Stimulated activated CD8-positive, alpha-beta memory T cell treated with anti-CD3 and anti-CD28 coated beads, Interleukin-7, amount 100 ng/mL, for 48 hours (primary cell): ENCODE measurements at regions not wholly inside any gene's neighbourhood (a gene's known extent, or its start where the extent isn't known, plus 50 kb on each side); places are given as distances from the start of the nearest gene placed in this dataset.

Source experiments
- DNase-seq, 2 donors: peaks; one replicate each; pipeline ENCODE4 v3.0.0-alpha.2; 2020; ENCODE audit warnings: low read depth in 1 of 2; ENCODE audit errors: extremely low read depth in 1 of 2

GRCh38 chr5:61683148-61683547, 351.1 kb downstream of the ZSWIM6 start:
- no peak for DNase-seq

GRCh38 chr5:61683926-61684325, 351.9 kb downstream of the ZSWIM6 start:
- DNase-seq: no peak

GRCh38 chr5:61686491-61687257, 354.6 kb downstream of the ZSWIM6 start:
- DNase-seq: no peak

GRCh38 chr5:61687371-61687770, 355.3 kb downstream of the ZSWIM6 start:
- DNase-seq: no peak

GRCh38 chr5:61689153-61689846, 357.2 kb downstream of the ZSWIM6 start:
- no peak for DNase-seq

- DNase-seq: no peak
Observed at GRCh38 chr5:61697809-61698558, 365.9 kb downstream of the ZSWIM6 start.

GRCh38 chr5:61701877-61702602, 370.0 kb downstream of the ZSWIM6 start:
- no peak for DNase-seq

- DNase-seq: no peak
Observed at GRCh38 chr5:61702784-61703183, 370.7 kb downstream of the ZSWIM6 start.

- DNase-seq: no peak
Observed at GRCh38 chr5:61704289-61704688, 372.2 kb downstream of the ZSWIM6 start.

GRCh38 chr5:61706751-61707150, 374.7 kb downstream of the ZSWIM6 start:
- DNase-seq: no peak

- no peak for DNase-seq
Observed at GRCh38 chr5:61719124-61719523, 387.1 kb downstream of the ZSWIM6 start.

- no peak for DNase-seq
Observed at GRCh38 chr5:61720829-61721228, 388.8 kb downstream of the ZSWIM6 start.

- no peak for DNase-seq
Observed at GRCh38 chr5:61724102-61724501, 392.0 kb downstream of the ZSWIM6 start.

- no peak for DNase-seq
Observed at GRCh38 chr5:61728287-61728686, 396.2 kb downstream of the ZSWIM6 start.

- no peak for DNase-seq
Observed at GRCh38 chr5:61730866-61731265, 398.8 kb downstream of the ZSWIM6 start.

- no peak for DNase-seq
Observed at GRCh38 chr5:61731267-61731945, 399.3 kb downstream of the ZSWIM6 start.

- no peak for DNase-seq
Observed at GRCh38 chr5:61731946-61732314, 399.9 kb downstream of the ZSWIM6 start.

- no peak for DNase-seq
Observed at GRCh38 chr5:61732369-61732768, 400.3 kb downstream of the ZSWIM6 start.

GRCh38 chr5:61732796-61733195, 400.7 kb downstream of the ZSWIM6 start:
- DNase-seq: no peak

GRCh38 chr5:61734001-61734400, 401.9 kb downstream of the ZSWIM6 start:
- no peak for DNase-seq

- no peak for DNase-seq
Observed at GRCh38 chr5:61734966-61735365, 402.9 kb downstream of the ZSWIM6 start.
